ENCODE measurements at regions not wholly inside any gene's neighbourhood (a gene's known extent, or its start where the extent isn't known, plus 50 kb on each side); places are given as distances from the start of the nearest gene placed in this dataset.

GRCh38 chr2:147713349-147713748, 131.5 kb upstream of the ACVR2A start:
- no peak overlapping the region for H3K4me3 ChIP-seq (ENCODE audit: low read length)
- TF ChIP-seq CTCF (conservative IDR thresholded peaks at IDR 0.05; ENCODE audit: low read depth, low read length) = no peak
- DNase-seq (ENCODE audit: low read depth) = no peak

- TF ChIP-seq CTCF (conservative IDR thresholded peaks at IDR 0.05; ENCODE audit: low read depth, low read length) = no peak
- no peak overlapping the region for H3K4me3 ChIP-seq (ENCODE audit: low read length)
- DNase-seq (ENCODE audit: low read depth) = no peak
Observed at GRCh38 chr2:147712051-147712450, 132.8 kb upstream of the ACVR2A start.

GRCh38 chr2:147711031-147711430, 133.8 kb upstream of the ACVR2A start:
- TF ChIP-seq CTCF (conservative IDR thresholded peaks at IDR 0.05; ENCODE audit: low read depth, low read length) = no peak
- H3K4me3 ChIP-seq (ENCODE audit: low read length) = no peak overlapping the region
- DNase-seq (ENCODE audit: low read depth) = no peak

GRCh38 chr2:147709655-147710054, 135.2 kb upstream of the ACVR2A start:
- H3K4me3 ChIP-seq (ENCODE audit: low read length) = no peak overlapping the region
- TF ChIP-seq CTCF (conservative IDR thresholded peaks at IDR 0.05; ENCODE audit: low read depth, low read length) = no peak
- DNase-seq (ENCODE audit: low read depth) = no peak

GRCh38 chr2:147703171-147703570, 141.7 kb upstream of the ACVR2A start:
- TF ChIP-seq CTCF (conservative IDR thresholded peaks at IDR 0.05; ENCODE audit: low read depth, low read length) = no peak
- DNase-seq (ENCODE audit: low read depth) = no peak

GRCh38 chr2:147698166-147698565, 146.7 kb upstream of the ACVR2A start:
- no peak overlapping the region for H3K4me3 ChIP-seq (ENCODE audit: low read length)
- no peak for DNase-seq (ENCODE audit: low read depth)
- TF ChIP-seq CTCF (conservative IDR thresholded peaks at IDR 0.05; ENCODE audit: low read depth, low read length) = no peak

More at GRCh38 chr2:147703171-147703570, 141.7 kb upstream of the ACVR2A start:
- H3K4me3 ChIP-seq (ENCODE audit: low read length) = no peak overlapping the region

- no peak for TF ChIP-seq CTCF (conservative IDR thresholded peaks at IDR 0.05; ENCODE audit: low read depth, low read length)
- no peak for DNase-seq (ENCODE audit: low read depth)
- no peak overlapping the region for H3K4me3 ChIP-seq (ENCODE audit: low read length)
Observed at GRCh38 chr2:147696426-147696825, 148.4 kb upstream of the ACVR2A start.
